ENCODE measurements at regions not wholly inside any gene's neighbourhood (a gene's known extent, or its start where the extent isn't known, plus 50 kb on each side); places are given as distances from the start of the nearest gene placed in this dataset.
A peak's percentile ranks its signal among the peaks of the same experiment; 100 is the strongest.

DNA sequence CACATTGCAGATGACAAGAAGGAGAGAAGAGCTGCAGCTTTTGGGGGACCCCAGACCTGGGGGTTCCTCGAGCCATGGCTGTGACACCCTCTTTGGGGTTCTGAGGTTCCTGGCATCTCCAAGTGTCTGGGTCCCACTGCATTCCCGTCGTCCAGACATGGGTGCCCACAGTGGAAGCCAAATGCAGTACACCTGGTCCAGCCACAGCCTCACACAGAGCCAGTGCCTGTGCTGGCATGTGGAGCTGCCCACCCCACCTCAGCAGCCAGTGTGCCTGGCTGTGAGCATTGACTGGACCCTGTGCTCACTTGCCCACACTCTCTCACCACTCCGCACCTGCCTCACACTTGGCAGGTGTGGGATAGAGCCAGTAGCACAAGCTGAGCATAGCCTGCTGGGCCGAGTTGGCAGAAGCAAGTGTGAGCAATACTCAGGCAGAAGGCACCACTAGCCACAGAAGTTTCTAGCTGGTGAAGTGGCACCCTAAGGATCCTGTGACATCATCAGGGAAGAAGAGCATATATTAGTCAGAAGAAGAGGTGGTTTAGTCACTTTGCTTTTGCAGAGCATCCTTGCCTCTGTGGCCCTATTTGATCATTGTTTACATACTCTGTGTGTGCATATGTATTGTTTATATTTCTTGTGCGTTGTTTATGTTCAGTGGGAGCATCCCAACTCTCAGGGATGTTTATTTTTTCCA lies 65.0 kb upstream of the MAGEB2 start:
- TF ChIP-seq, protein P1, sequence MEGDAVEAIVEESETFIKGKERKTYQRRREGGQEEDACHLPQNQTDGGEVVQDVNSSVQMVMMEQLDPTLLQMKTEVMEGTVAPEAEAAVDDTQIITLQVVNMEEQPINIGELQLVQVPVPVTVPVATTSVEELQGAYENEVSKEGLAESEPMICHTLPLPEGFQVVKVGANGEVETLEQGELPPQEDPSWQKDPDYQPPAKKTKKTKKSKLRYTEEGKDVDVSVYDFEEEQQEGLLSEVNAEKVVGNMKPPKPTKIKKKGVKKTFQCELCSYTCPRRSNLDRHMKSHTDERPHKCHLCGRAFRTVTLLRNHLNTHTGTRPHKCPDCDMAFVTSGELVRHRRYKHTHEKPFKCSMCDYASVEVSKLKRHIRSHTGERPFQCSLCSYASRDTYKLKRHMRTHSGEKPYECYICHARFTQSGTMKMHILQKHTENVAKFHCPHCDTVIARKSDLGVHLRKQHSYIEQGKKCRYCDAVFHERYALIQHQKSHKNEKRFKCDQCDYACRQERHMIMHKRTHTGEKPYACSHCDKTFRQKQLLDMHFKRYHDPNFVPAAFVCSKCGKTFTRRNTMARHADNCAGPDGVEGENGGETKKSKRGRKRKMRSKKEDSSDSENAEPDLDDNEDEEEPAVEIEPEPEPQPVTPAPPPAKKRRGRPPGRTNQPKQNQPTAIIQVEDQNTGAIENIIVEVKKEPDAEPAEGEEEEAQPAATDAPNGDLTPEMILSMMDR (IDR thresholded peaks at IDR 0.05; ENCODE audit: low read depth, low read length), result no peak
- no peak for DNase-seq (ENCODE audit: extremely low read depth, low read depth)

DNA sequence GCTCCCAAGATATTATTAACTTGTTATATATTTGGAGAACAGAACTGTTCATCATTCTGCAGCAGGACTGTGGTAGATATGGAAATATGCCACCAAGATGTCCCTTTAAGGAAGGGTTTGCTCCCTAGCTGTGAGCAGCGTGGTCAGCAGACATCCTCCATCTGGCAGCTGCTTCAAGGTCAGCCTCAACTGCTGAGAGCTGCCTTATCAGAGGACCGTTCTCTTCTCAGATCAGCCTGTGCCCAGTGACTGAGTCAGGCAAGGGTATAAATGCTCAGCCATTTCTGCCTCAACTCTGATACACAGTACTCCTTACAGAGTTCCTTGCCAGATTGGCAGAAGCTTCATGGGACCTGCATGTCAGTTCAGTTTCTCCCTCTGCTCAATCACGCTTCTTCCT lies 63.4 kb upstream of the MAGEB2 start:
- DNase-seq (ENCODE audit: extremely low read depth, low read depth), result no peak

DNA sequence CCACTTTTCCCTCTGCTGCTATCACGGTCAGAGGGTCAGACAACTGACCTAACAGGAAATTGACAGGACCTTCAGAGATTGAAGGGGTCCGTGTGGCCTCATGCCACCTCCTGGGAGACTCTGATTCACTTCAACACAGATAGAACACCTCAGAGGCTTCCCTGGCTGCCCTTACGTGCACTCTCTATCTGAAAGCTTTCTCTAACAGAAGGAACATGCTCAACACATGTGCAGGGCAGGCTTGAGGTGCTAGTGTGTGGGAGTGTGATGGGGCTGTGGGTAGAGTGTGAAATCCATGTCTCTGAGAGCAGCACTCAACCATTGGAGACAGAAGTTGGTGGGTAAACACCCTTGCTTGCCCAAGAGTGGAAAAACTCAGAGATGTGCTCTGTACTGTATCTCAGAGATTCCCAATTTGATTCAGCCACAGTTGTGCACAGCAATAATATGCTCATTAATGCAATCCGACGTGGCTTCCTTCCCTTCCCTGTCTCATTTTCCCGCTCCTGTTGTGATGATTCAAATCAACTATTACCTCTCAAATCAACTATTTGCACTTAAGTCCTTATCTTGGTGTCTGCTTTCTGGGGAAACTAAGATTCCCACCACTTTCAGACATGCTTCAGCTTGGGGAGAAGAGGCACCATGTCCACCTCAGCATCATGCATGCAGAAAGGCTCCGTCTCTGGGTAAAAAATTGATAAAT lies 62.0 kb upstream of the MAGEB2 start:
- TF ChIP-seq, protein P1 (IDR thresholded peaks at IDR 0.05; ENCODE audit: low read depth, low read length), result no peak
- DNase-seq (ENCODE audit: extremely low read depth, low read depth), result no peak

More for the DNA sequence above, 63.4 kb upstream of the MAGEB2 start:
- TF ChIP-seq, protein P1 (IDR thresholded peaks at IDR 0.05; ENCODE audit: low read depth, low read length), result no peak

DNA sequence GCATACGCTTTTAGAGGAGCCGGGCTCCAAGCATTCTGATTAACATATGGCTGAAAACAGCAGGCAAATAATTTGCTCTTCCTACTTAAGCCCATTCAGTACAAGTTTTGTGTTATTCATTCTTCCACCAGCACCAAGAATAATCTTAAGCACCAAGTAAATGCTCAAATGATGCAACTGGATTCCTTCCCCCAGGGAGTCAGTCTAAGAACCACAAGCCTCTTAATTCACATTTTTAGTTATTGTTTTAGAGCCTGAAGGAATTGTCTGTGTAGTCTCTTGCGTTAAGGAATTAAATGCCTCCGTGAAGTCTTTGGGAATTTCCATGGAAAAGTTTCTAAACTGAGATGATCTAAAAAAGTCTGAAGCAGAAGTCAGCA lies 61.5 kb upstream of the MAGEB2 start:
- TF ChIP-seq, protein P1 (IDR thresholded peaks at IDR 0.05; ENCODE audit: low read depth, low read length), result no peak
- DNase-seq (ENCODE audit: extremely low read depth, low read depth), result peak; percentile 1

DNA sequence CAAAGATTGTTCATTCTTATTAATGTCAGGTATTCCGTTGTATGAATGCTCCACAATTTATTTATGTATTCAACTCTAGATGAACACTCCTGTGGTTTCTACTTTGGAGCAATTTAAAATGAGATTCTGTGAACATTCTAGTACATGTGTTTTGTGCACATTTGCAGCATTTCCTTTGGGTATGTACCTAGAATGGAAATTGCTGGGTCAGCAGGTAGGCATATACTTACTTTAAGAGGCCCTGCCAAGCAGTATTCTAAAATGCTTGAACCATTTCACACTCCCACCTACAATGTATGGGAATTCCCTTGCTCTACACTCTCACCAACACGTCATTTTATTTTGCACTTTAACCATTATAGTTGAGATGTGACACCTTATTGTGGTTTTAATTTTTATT lies 59.4 kb upstream of the MAGEB2 start:
- TF ChIP-seq, protein P1 (IDR thresholded peaks at IDR 0.05; ENCODE audit: low read depth, low read length), result no peak

DNA sequence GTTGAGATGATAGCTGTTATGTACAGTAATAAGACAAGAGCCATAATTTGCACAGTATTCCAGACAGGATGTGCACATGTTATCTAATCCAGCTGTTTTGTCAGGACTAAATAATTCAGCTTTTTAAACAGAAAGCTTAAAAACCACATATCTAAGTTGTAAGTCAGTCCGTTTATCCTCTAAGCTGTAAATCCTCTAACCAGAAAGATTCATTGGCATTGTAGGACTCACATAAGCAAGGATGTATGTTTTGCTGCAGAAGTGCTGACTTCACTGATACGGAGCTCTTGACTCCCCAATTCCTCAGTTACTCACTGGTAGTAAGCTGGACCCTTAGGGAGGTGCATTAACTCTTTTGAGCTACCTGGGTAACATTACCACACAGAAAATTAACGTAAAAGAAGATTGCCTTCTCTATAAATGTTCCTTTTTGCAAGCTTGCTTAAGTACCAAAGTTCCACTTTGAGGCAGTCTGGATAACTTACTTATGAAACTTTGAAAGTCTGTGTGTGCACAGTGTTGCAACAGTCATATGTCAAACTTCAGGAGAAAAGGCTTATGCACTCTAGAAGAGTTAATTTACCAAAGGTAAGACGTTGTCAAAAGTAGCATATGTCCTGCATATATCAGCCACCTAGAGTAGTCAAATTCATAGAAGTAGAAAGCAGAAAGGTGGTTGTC lies 58.3 kb upstream of the MAGEB2 start:
- no peak for DNase-seq (ENCODE audit: extremely low read depth, low read depth)
- TF ChIP-seq, protein P1 (IDR thresholded peaks at IDR 0.05; ENCODE audit: low read depth, low read length), result no peak

More for the DNA sequence above, 59.4 kb upstream of the MAGEB2 start:
- DNase-seq (ENCODE audit: extremely low read depth, low read depth), result no peak

DNA sequence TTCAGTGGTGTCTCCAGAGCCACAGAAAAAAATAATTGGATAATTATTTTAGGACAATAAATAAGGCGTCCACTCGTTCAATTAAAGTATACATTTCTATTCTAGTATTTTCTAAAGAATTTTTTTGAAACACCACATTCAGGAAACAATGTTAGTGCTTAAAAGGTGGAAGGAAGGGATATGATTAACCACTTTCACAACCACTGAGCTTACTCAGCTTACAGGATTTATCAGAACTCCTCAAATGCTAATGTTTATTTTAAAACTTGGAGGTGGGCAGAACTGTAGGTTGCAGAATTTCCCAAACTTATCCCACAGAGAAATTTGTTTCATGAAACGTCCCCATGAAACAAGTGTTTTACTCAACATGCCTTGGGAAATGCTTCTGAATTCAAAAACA lies 54.3 kb upstream of the MAGEB2 start:
- DNase-seq (ENCODE audit: extremely low read depth, low read depth), result no peak
- TF ChIP-seq, protein P1 (IDR thresholded peaks at IDR 0.05; ENCODE audit: low read depth, low read length), result no peak

Measured in AG09319 (cell line).